ENCODE measurements at regions not wholly inside any gene's neighbourhood (a gene's known extent, or its start where the extent isn't known, plus 50 kb on each side); places are given as distances from the start of the nearest gene placed in this dataset.
"Not testable (repeated sequence)": the region's sequence is repeated elsewhere in the genome, so short reads cannot be mapped to it uniquely, and the experiment has no call there.

- Histone ChIP-seq H3K4me3 (ENCODE audit: low read depth in 1 of 2, low read length in 2 of 2) (no peak overlapping the region), H3K27me3 (ENCODE audit: control insufficient read depth in 1 of 2, insufficient read depth in 2 of 2, low read length in 2 of 2) (no peaks in the 10 kb centered on the region), H3K27ac (ENCODE audit: low read depth, low read length) (no peak overlapping the region), H3K9me3 (ENCODE audit: control insufficient read depth in 1 of 2, low read length in 2 of 2) (no peaks in the 10 kb centered on the region), H3K36me3 (ENCODE audit: control insufficient read depth in 1 of 2, insufficient read depth in 2 of 2, low read length in 2 of 2) (no peaks in the 10 kb centered on the region), H3K4me1 (ENCODE audit: control insufficient read depth in 1 of 2, insufficient read depth in 2 of 2, low read length in 2 of 2) (no peaks in the 10 kb centered on the region), H3K9ac (ENCODE audit: low read depth in 1 of 2, low read length in 2 of 2) (no peak overlapping the region)
Measured at GRCh38 chrX:125137521-125137920, 182.2 kb upstream of the TEX13C start.

DNA sequence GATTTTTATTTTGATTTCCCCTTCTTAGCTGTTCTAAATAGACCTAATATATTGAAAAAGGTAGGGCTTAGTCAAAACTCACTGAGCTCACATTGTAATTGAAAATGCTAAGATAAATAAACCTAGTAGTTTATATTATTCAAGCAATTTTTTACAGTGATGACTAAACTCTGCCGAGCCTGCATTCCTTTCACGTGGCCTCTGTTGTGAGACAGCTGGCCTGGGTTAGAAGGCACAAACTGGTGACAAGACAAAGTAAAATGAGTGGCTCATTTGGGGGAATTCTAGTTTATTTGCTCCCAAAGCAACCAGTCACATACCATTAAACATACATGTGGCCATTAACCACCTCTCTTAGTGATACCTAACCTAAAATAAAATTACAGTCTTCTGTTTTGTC lies 169.4 kb upstream of the TEX13C start:
- Histone ChIP-seq H3K27ac (ENCODE audit: low read depth, low read length) (no peak overlapping the region), H3K36me3 (ENCODE audit: control insufficient read depth in 1 of 2, insufficient read depth in 2 of 2, low read length in 2 of 2) (no peaks in the 10 kb centered on the region), H3K27me3 (ENCODE audit: control insufficient read depth in 1 of 2, insufficient read depth in 2 of 2, low read length in 2 of 2) (no peaks in the 10 kb centered on the region), H3K4me1 (ENCODE audit: control insufficient read depth in 1 of 2, insufficient read depth in 2 of 2, low read length in 2 of 2) (no peaks in the 10 kb centered on the region), H3K9ac (ENCODE audit: low read depth in 1 of 2, low read length in 2 of 2) (no peak overlapping the region), H3K9me3 (ENCODE audit: control insufficient read depth in 1 of 2, low read length in 2 of 2) (no peaks in the 10 kb centered on the region), H3K4me3 (ENCODE audit: low read depth in 1 of 2, low read length in 2 of 2) (no peak overlapping the region)

DNA sequence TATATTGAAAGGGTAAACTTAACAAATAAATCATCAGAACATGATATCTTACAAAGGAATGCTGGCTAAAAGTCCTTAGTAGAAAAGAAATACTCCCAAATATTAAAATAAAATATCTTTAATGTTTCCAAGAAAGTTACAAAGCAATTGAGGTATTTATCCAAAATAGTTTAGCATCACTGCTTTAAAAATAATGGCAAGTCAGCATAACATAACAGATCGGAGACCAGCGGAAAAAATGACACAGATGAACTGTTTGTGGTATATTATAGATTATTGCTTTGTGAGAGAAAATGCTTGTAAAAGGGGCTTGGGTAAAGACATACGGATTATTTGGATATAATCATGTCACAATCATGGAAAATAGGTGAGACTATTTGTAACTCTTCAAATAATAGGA lies 168.5 kb upstream of the TEX13C start:
- Histone ChIP-seq H3K9ac (ENCODE audit: low read depth in 1 of 2, low read length in 2 of 2) (no peak overlapping the region), H3K9me3 (ENCODE audit: control insufficient read depth in 1 of 2, low read length in 2 of 2) (no peaks in the 10 kb centered on the region), H3K27ac (ENCODE audit: low read depth, low read length) (no peak overlapping the region), H3K4me1 (ENCODE audit: control insufficient read depth in 1 of 2, insufficient read depth in 2 of 2, low read length in 2 of 2) (no peaks in the 10 kb centered on the region), H3K27me3 (ENCODE audit: control insufficient read depth in 1 of 2, insufficient read depth in 2 of 2, low read length in 2 of 2) (no peaks in the 10 kb centered on the region), H3K4me3 (ENCODE audit: low read depth in 1 of 2, low read length in 2 of 2) (no peak overlapping the region), H3K36me3 (ENCODE audit: control insufficient read depth in 1 of 2, insufficient read depth in 2 of 2, low read length in 2 of 2) (no peaks in the 10 kb centered on the region)

DNA sequence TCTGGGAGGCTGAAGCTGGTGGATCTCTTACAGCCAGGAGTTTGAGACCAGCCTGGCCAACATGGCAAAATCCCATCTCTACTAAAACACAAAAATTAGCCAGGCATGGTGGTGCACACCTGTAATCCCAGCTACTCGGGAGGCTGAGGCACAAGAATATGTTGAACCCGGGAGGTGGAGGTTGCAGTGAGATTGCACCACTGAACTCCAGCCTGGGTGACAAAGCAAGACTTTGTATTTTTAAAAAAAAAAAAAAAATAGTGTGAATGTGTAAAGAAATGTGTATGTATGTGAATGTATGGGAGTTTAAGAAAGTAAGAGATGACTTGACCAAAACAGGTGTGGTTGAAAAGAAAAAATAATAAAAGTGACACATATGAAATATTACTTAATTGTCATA lies 167.7 kb upstream of the TEX13C start:
- H3K27ac ChIP-seq (ENCODE audit: low read depth, low read length), result no peak overlapping the region
- no peaks in the 10 kb centered on the region for H3K36me3 ChIP-seq (ENCODE audit: control insufficient read depth in 1 of 2, insufficient read depth in 2 of 2, low read length in 2 of 2)
- H3K9me3 ChIP-seq (ENCODE audit: control insufficient read depth in 1 of 2, low read length in 2 of 2), result no peaks in the 10 kb centered on the region
- no peak overlapping the region for H3K4me3 ChIP-seq (ENCODE audit: low read depth in 1 of 2, low read length in 2 of 2)
- no peaks in the 10 kb centered on the region for H3K27me3 ChIP-seq (ENCODE audit: control insufficient read depth in 1 of 2, insufficient read depth in 2 of 2, low read length in 2 of 2)
- no peaks in the 10 kb centered on the region for H3K4me1 ChIP-seq (ENCODE audit: control insufficient read depth in 1 of 2, insufficient read depth in 2 of 2, low read length in 2 of 2)
- no peak overlapping the region for H3K9ac ChIP-seq (ENCODE audit: low read depth in 1 of 2, low read length in 2 of 2)

DNA sequence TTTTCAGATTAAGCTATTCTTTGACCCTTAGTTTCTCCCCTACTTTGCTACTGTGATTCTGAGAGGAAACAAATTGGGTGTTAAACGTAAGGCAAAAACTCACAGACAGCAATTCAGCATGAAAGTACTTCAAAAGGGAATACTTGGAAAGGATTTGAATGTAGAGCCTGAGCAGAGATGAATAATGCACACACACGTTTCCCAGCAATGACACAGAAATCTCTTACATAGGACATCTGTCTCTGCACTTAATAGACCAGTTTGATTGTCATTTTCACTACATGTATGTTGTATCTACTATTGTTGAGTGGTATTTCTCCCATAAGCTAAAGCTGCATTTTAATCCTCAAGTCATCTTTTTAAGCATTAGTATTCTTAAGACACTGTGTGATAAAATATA lies 166.1 kb upstream of the TEX13C start:
- no peaks in the 10 kb centered on the region for H3K27me3 ChIP-seq (ENCODE audit: control insufficient read depth in 1 of 2, insufficient read depth in 2 of 2, low read length in 2 of 2)
- H3K9ac ChIP-seq (ENCODE audit: low read depth in 1 of 2, low read length in 2 of 2), result no peak overlapping the region
- no peaks in the 10 kb centered on the region for H3K36me3 ChIP-seq (ENCODE audit: control insufficient read depth in 1 of 2, insufficient read depth in 2 of 2, low read length in 2 of 2)
- no peaks in the 10 kb centered on the region for H3K9me3 ChIP-seq (ENCODE audit: control insufficient read depth in 1 of 2, low read length in 2 of 2)
- no peaks in the 10 kb centered on the region for H3K4me1 ChIP-seq (ENCODE audit: control insufficient read depth in 1 of 2, insufficient read depth in 2 of 2, low read length in 2 of 2)
- no peak overlapping the region for H3K4me3 ChIP-seq (ENCODE audit: low read depth in 1 of 2, low read length in 2 of 2)
- no peak overlapping the region for H3K27ac ChIP-seq (ENCODE audit: low read depth, low read length)

- H3K36me3 ChIP-seq (ENCODE audit: control insufficient read depth in 1 of 2, insufficient read depth in 2 of 2, low read length in 2 of 2); H3K27me3 ChIP-seq (ENCODE audit: control insufficient read depth in 1 of 2, insufficient read depth in 2 of 2, low read length in 2 of 2); H3K4me3 ChIP-seq (ENCODE audit: low read depth in 1 of 2, low read length in 2 of 2); H3K9ac ChIP-seq (ENCODE audit: low read depth in 1 of 2, low read length in 2 of 2); H3K27ac ChIP-seq (ENCODE audit: low read depth, low read length); H3K9me3 ChIP-seq (ENCODE audit: control insufficient read depth in 1 of 2, low read length in 2 of 2); H3K4me1 ChIP-seq (ENCODE audit: control insufficient read depth in 1 of 2, insufficient read depth in 2 of 2, low read length in 2 of 2): not testable (repeated sequence)
Measured at GRCh38 chrX:125154288-125155257, 165.1 kb upstream of the TEX13C start.

- not testable (repeated sequence) for H3K4me1 ChIP-seq (ENCODE audit: control insufficient read depth in 1 of 2, insufficient read depth in 2 of 2, low read length in 2 of 2); H3K36me3 ChIP-seq (ENCODE audit: control insufficient read depth in 1 of 2, insufficient read depth in 2 of 2, low read length in 2 of 2); H3K27me3 ChIP-seq (ENCODE audit: control insufficient read depth in 1 of 2, insufficient read depth in 2 of 2, low read length in 2 of 2); H3K27ac ChIP-seq (ENCODE audit: low read depth, low read length); H3K4me3 ChIP-seq (ENCODE audit: low read depth in 1 of 2, low read length in 2 of 2); H3K9me3 ChIP-seq (ENCODE audit: control insufficient read depth in 1 of 2, low read length in 2 of 2); H3K9ac ChIP-seq (ENCODE audit: low read depth in 1 of 2, low read length in 2 of 2)
Measured at GRCh38 chrX:125155296-125156033, 164.2 kb upstream of the TEX13C start.

DNA sequence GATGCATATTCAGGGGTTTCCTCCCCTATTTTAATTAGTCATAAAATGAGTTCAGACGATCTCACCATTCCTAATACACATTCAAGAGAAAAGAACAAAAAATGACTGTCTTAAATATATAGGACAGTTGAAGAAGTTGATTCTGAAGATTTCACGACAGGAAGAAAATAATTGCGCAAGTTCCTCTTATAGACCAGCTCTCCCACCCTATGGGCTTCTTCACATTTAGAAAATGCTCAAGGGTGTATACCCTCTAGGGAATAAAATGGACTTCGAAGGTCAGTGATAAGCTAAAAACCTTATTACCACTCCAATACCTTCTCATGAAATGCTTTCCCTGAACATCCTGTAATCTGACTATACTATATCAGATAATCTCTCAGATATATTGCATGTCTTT lies 149.2 kb upstream of the TEX13C start:
- no peaks in the 10 kb centered on the region for H3K27me3 ChIP-seq (ENCODE audit: control insufficient read depth in 1 of 2, insufficient read depth in 2 of 2, low read length in 2 of 2)
- no peaks in the 10 kb centered on the region for H3K9me3 ChIP-seq (ENCODE audit: control insufficient read depth in 1 of 2, low read length in 2 of 2)
- H3K27ac ChIP-seq (ENCODE audit: low read depth, low read length), result no peak overlapping the region
- no peak overlapping the region for H3K9ac ChIP-seq (ENCODE audit: low read depth in 1 of 2, low read length in 2 of 2)
- no peaks in the 10 kb centered on the region for H3K36me3 ChIP-seq (ENCODE audit: control insufficient read depth in 1 of 2, insufficient read depth in 2 of 2, low read length in 2 of 2)
- no peaks in the 10 kb centered on the region for H3K4me1 ChIP-seq (ENCODE audit: control insufficient read depth in 1 of 2, insufficient read depth in 2 of 2, low read length in 2 of 2)
- H3K4me3 ChIP-seq (ENCODE audit: low read depth in 1 of 2, low read length in 2 of 2), result no peak overlapping the region

DNA sequence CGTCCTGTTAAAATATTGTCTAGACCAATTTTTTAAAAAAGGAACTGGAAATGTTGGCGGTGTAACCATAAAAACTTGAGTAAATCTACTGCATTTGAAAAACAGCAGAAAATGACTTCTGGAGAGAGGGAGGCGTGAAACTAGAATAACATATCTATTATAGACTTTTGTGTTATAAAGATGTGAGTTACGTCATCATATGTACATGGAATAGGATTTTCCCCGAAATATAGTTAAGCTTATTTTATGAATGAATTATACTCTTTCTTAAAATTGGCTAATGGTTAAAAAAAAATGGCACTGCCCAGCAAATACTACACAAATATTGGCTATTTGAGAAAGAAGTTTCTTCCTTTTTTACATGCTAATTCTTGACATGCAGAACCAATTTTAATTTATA lies 147.1 kb upstream of the TEX13C start:
- no peak overlapping the region for H3K4me3 ChIP-seq (ENCODE audit: low read depth in 1 of 2, low read length in 2 of 2)
- H3K27ac ChIP-seq (ENCODE audit: low read depth, low read length), result no peak overlapping the region
- no peak overlapping the region for H3K9ac ChIP-seq (ENCODE audit: low read depth in 1 of 2, low read length in 2 of 2)
- H3K36me3 ChIP-seq (ENCODE audit: control insufficient read depth in 1 of 2, insufficient read depth in 2 of 2, low read length in 2 of 2), result no peaks in the 10 kb centered on the region
- no peaks in the 10 kb centered on the region for H3K4me1 ChIP-seq (ENCODE audit: control insufficient read depth in 1 of 2, insufficient read depth in 2 of 2, low read length in 2 of 2)
- no peaks in the 10 kb centered on the region for H3K9me3 ChIP-seq (ENCODE audit: control insufficient read depth in 1 of 2, low read length in 2 of 2)
- no peaks in the 10 kb centered on the region for H3K27me3 ChIP-seq (ENCODE audit: control insufficient read depth in 1 of 2, insufficient read depth in 2 of 2, low read length in 2 of 2)

DNA sequence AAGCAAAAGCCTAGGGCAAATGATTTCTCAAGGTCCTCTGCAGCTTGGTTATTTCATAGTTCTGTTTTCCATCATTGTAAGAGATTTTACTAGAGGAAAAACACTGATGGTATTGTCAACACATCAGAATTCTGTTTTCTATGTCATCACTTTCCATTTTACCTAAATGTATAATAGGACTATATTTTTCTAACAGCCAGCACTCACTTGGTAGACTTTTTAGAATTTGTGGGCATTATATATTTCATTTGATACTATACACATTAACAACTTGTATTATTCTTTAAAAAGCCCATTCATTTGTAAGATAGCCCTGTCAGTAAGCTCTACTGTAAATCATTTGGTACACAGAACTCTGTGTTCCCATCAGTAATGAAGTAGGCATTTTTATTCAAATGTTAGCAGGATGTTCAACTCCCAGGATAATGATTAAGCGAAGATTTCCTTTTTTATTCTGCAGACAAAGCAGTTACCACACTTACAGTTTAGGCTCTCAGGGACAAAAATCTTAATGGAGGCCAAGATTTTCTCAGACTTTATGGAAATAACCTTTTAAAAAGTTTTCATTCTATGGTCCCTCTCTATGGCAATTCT lies 143.6 kb upstream of the TEX13C start:
- Histone ChIP-seq H3K9ac (ENCODE audit: low read depth in 1 of 2, low read length in 2 of 2) (no peak overlapping the region), H3K4me1 (ENCODE audit: control insufficient read depth in 1 of 2, insufficient read depth in 2 of 2, low read length in 2 of 2) (no peaks in the 10 kb centered on the region), H3K27ac (ENCODE audit: low read depth, low read length) (no peak overlapping the region), H3K9me3 (ENCODE audit: control insufficient read depth in 1 of 2, low read length in 2 of 2) (no peaks in the 10 kb centered on the region), H3K36me3 (ENCODE audit: control insufficient read depth in 1 of 2, insufficient read depth in 2 of 2, low read length in 2 of 2) (no peaks in the 10 kb centered on the region), H3K4me3 (ENCODE audit: low read depth in 1 of 2, low read length in 2 of 2) (no peak overlapping the region), H3K27me3 (ENCODE audit: control insufficient read depth in 1 of 2, insufficient read depth in 2 of 2, low read length in 2 of 2) (no peaks in the 10 kb centered on the region)
